GM18517 (cell line): ENCODE measurements at regions not wholly inside any gene's neighbourhood (a gene's known extent, or its start where the extent isn't known, plus 50 kb on each side); places are given as distances from the start of the nearest gene placed in this dataset.
"Not testable (repeated sequence)": the region's sequence is repeated elsewhere in the genome, so short reads cannot be mapped to it uniquely, and the experiment has no call there.

Source experiments
- ATAC-seq: cut with Tn5 transposase; IDR thresholded peaks from one replicate; pipeline ENCODE4 v1.9.1; 2021; ENCODE audit warnings: mild to moderate bottlenecking, moderate library complexity; ENCODE audit not compliant: unreplicated experiment

DNA sequence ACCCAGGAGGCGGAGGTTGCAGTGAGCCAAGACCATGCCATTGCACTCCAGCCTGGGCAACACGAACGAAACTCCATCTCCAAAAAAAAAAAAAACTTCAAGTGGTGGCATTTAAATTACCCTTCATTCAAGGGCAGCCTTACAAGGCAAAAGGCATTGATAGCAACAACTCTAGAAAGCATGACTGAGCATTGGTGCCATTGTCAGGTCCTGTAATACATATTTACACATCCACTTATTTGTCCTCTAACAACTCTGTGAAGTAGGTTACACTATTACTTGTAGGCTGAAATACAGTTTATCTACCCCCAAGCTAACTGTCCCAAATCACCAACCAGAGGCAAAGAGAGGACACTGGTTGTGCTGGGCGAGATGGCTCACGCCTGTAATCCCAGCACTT is 52.7 kb upstream of the LARP1 start:
- no peak for ATAC-seq

DNA sequence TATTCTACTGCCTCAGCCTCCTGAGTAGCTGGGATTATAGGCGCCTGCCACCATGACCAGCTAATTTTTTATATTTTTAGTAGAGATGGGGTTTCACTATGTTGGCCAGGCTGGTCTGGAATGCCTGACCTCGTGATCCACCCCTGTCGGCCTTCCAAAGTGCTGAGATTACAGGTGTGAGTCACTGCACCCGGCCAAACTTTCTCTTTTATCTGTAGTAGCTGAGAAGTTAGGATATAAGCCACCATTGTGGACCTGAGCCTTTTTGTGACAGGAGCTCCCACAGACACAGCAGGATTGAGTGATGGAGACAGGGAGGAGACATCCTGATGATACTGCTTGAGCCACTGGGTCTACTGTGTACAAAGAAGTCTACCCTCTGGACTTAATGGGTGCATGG is 53.5 kb upstream of the LARP1 start:
- not testable (repeated sequence) for ATAC-seq

DNA sequence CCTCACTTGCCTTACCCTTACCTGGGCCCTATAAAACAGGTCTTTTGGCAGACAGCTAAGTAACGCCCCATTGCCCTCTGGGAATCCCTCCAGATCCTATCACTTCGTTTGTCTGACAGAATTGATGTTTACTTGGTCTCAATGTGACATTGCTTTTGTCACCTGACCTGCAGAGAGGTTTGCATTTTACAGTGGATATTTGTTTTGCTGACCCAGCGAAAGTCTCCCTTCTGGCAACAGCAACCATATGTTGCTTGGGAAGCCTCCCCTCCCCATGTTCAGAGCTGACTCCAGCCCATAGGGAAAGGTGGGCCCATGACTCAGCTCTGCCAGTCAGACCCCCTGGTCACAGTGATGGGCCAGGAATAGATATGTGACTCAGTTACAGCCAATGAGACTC is 54.0 kb upstream of the LARP1 start:
- no peak for ATAC-seq

DNA sequence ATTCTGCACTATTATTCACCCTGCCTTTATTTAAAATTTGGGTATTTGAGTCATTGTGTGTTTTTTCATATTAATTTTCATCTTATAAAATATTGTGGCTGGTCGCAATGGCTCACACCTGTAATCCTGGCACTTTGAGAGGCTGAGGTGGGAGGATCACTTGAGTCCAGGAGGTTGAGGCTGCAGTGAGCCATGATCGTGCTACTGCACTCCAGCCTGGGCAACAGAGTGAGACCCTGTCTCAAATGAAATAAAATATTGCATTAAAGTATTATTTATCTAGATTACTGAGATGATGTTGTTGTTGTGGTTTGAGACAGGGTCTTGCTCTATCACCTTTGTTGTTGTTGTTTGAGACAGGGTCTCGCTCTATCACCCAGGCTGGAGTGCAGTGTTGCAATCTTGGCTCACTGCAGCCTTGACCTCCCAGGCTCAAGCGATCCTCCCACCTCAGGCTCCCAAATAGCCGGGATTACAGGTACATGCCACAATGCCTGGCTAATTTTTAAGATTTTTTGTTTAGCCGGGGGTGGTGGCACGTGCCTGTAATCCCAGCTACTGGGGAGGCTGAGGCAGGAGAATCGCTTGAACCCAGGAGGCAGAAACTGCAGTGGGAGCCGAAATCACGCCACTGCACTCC is 54.8 kb upstream of the LARP1 start:
- ATAC-seq: not testable (repeated sequence)

DNA sequence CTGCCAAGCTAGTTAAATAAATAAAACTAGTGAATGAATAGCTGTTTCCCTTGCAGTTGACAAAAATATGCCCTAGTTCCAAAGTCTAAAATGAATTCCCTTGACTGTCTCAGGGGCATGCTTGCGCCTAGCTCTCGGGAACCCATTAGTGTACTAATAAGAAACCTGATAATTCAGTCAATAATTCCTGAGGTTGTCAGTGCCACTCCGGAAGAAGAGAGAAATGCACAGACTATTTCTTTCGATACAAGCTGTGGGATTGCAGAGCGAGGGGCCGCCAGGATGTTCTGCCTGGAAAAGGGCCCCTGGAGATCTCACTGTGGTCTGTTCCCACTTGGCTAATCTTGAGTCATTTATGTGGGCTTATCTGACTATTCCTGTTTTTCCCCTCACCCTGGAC is 56.4 kb upstream of the LARP1 start:
- ATAC-seq: no peak

DNA sequence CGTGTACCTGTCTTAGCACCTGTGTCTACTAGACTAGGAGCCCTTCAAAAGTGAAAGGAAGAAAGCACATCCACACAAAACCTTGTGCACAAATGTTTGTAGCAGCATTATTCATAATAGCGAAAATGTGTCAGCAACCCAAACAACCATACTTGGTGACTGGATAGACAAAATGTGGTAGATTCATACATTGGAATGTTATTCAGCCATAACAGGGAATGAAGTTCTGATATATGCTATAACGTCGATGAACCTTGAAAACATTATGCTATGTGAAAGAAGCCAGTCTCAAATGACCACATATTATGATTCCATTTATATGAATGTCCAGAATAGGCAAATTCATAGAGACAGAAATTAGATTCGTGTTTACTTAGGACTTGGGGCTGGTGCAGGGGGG is 57.8 kb upstream of the LARP1 start:
- no peak for ATAC-seq

DNA sequence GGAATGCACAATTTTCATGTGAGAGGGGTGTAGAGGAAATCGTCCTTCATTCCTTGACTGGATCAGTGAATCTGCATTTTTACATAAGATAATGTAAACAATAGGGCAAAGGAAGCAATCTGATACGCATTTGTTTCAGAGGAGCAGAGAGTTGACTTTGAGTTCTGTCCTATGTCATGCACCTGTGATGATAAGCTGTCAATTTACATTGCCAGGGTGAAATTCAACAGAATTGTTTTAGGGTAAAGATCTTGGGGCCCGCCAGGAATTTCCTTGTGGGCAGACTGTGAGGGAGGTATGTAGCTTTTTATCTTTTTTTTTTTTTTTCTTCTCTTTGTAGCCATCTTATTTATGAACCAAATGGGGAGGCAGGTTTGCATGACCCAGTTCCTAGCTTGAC is 58.3 kb upstream of the LARP1 start:
- ATAC-seq: no peak

DNA sequence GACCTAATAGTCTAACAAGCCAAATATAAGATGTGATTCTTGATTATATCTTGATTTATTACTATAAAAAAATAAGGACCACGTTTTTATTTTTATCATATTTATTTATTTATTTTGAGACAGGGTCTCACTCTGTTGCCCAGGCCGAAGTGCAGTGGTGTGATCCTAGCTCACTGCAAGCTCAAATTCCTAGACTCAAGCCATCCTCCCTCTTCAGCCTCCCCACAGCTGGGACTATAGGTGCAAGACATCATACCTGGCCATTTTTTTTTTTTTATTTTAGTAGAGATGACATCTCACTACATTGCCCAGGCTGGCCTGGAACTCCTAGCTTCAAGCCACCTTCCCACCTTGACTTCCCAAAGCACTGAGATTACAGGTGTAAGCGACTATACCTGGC is 61.0 kb upstream of the LARP1 start:
- no peak for ATAC-seq

DNA sequence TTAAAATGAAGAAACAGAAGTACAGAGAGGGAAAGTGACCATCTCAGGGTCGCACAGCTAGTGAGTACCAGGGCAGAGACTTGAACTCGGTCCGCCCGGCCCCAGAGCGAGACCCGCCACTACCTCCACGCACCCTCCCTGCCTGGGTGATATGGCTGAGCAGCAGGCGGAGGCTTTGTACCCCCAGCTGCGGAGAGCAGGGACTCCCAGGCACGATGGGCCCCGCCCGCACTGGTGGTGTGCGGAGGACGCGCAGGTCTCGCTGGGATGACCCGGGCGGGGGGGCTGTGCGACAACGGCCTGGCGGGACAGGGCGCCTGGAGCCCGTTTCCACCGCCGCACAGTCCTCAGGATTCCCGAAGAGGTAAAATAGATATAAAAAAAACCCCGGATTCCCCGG is 64.7 kb upstream of the LARP1 start:
- ATAC-seq: no peak

DNA sequence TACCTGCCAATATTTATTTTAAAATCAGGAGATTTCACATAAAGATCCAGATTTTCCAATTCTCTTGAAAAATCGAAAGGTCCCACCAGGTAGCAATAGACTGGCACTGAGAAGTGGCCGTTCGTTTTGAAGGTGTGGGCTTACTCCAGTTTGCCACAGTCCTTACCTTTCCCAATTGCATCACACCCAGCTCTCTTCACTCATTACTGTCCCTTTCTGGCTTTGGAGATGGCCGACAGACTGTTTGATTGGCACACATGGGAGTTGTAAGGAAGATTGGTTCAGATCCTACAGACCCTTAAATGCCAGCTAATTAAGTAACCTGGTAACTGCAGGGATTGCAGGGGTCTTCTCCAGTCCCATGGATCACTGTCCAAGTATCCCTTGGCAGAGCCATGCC is 68.7 kb upstream of the LARP1 start:
- ATAC-seq: no peak

DNA sequence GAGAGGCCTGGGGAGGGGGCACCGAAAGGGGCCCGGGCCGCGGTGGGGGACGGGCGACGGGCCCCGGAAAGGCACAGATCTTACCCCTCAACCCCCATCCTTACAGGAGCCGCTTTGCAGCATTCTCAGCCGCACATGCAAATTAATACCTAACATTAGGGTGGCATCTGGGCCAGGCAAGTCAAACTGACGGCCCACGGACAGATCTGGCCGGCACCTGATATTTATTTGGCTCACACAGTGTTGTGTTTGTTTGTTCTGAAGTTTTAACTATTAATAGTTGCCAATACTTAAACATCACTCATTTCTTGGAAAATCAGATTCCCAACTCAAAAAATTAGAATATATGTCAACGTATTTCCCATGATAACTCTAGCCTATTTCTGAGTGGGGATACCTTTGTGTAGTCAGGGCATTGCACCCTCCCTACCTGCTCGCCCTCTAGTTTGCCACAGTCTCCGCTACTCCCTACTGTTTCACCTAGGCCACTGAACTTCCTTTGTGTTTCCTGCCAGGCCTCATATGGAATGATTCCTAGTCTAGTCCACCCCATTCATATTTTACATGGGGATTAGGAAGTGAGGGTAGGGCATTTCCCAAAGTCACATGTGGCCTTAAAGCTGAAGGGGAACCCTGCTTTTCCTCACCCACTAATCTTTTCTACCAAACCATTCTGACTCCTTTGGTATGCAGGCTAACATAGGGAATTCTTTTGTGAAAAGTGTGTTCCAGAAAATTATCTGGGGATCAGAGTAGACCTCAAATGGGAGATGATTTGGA is 71.9 kb upstream of the LARP1 start:
- ATAC-seq: peak; percentile 83

DNA sequence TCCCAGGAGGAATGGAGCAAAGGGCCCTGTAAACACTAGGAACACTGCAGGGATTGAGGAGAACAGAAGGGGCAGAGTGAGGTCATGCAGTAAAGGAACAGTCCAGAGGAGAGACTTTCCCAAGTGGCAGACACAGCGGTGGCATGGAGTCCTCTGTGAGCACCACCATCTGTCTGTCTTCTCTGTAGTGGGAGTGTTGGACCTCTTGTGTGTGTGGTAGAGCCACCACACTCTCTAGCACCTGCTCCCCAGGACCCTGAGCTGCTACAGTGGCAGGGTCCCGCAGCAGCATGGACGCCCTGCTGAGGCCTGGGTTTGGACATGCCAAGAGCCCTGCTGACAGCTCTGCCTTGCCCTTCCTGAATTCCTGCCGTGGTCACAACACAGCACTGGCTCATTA is 75.7 kb upstream of the LARP1 start:
- ATAC-seq: no peak

DNA sequence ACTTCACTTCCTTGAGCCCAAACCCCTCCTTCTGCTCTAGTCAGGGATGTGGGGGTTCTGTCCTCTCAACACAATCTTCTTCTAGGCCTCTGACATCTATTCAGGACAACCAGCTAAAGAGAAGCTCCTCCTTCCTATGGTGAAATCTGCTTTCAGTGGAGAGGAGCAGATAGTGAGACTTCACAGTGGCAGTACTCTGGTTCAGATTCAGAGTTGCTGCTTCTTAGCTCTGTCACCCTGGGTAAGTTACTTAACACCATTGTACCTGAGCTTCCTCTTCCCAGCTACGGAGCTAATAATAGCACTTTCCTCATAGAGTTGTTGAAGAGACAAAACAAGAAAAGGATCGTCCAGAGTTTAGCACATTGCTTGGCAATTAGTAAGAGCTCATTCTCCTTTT is 77.3 kb upstream of the LARP1 start:
- ATAC-seq: no peak

DNA sequence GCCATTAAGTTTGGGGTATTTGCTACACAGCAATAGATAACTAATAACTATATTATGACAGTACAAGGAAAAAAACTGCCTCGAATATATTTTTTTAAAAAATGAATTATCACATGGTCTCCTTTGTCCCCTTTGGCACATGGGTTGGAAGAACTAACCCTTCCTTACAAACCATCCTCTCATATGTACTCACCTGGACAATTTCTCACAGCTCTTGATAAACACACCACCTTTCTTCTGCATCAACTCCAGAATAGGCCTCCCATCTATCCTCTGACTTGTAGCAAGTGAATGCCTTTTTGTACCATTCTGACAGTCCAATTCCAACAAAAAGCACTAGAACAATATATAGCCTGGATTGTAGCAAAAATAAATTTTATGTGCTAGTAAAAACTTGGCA is 78.7 kb upstream of the LARP1 start:
- ATAC-seq: no peak

DNA sequence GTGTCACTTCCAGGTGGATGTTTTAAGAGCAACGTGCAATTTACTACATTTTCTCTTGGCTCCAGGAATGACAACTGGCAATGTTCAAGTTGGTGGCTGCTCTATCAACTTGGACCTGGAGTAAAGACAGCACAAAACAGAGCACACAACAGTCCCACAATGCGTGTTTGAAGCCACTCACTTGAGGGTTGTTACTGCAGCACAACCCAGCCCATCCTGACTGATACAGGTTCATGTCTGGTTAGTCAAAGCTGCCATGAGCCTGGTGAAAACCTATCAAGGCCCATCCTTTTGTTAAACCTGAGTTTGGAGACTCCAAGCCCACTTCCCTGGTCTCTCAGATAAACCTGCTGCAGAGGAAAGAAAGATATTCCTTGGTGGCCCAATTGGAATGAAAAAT is 81.1 kb upstream of the LARP1 start:
- ATAC-seq: no peak

DNA sequence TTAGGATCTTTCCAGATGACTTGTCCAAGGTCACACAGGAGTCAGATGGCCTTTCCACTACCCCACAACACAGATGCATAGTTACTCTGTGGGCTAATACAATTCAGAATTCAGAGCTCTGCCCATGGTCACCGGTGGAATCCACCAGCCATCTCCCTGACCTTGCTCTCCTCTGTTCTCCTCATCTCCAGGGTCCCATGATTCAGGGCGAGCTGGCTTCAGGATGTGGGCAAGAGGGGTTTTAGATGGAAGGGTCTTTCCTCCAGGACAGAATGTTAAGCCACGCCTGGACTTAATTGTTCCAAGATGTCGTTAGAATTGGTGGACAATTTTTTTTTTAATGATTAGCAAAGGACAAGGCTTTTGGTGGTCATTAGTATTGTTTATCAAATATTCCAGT is 81.7 kb upstream of the LARP1 start:
- no peak for ATAC-seq

DNA sequence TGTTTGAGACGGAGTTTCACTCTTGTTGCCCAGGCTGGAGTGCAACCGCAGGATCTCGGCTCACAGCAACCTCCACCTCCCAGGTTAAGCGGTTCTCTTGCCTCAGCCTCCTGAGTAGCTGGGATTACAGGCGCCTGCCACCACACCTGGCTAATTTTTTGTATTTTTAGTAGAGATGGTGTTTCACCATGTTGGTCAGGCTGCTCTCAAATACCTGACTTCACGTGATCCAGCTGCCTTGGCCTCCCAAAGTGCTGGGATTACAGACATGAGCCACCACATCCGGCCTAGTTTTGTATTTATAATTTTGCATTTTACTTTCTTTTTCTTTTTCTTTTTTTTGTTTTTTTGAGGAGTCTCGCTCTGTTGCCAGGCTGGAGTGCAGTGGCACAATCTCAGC is 85.3 kb upstream of the LARP1 start:
- not testable (repeated sequence) for ATAC-seq

DNA sequence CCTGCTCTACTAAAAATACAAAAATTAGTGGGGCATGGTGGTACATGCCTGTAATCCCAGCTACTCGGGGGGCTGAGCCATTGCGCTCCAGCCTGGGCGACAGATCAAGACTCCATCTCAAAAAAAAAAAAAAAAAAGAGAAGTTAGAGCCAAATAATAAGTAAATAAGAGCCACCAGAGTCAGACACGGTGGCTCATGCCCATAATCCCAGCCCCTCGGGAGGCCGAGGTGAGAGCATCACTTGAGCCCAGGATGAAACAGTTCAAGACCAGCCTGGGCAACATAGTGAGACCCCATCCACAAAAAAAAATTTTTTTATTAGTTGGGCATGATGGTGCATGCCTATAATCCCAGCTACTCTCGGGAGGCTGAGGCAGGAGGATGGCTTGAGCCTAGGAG is 85.8 kb upstream of the LARP1 start:
- ATAC-seq: no peak

DNA sequence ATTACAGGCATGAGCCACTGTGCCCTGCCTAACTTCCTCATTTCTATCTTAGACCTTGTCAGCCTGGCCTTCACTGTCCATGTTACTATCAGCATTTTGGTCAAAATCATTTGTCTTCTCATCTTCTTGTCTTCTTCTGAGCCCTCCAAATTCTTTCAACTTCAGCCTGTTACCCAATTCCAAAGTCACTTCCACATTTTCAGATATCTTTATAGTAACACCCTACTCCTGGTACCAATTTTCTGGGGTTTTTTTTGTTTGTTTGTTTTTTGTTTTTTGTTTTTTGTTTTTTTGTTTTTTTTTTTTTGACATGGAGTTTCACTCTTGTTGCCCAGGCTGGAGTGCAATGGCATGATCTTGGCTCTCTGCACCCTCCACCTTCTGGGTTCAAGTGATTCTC is 90.3 kb upstream of the LARP1 start:
- ATAC-seq: no peak

DNA sequence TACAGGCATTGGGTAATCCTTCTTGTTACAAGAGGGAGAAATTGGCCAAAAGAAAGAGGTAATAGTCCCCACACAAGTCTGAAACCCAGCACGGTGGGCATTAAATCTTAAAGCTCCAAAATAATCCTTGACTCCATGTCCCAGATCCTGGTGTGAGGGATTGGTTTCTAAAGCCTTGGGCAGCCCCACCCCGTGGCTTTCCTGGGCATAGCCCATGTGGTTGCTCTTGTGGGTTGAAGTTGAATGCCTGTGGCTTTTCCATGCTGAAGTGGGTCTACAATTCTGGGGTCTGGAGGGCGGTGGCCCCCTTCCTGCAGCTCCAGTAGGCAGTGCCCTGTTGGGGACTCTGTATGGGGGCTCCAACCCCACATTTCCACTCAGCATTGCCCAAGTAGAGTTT is 91.8 kb upstream of the LARP1 start:
- no peak for ATAC-seq

DNA sequence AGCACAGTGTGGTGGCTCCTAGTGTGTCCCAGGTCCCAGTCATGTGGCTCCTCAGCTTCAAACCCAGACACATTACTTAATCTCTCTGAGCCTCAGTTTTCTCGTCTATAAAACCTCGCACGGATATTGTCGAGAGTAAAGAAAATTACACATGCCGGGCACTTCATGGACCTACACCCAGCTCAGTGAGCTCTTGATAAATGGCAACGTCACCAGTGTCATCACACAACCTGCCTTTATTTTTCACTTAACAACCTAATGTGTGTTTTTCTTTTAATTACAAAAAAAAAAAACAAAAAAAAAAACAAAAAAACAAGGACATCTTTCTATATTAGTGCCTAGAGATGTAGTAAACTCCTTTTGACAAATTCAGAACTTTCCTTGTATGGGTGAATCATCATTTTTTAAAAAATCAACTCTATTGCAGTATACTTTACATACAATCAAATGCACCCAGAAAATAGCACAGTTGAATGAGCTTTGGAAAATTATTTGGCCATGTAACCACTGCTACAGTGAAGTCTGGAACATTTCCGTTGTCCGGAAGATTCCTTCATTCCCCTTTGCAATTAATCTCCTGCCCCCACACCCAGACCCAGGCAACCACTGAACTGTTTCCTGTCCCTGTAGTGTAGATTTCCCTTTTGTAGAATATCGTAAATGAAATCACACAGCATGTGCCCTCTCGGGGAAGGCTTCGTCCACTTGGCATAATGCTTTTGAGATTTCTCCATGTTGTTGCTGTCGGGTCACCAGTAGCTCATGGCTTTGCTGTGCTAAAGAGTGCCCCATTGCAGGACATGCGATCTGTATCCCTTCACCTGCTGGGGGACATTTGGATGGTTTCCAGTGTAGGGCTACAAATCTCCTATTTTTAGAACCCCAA is 100.4 kb upstream of the LARP1 start:
- ATAC-seq: no peak
